ENCODE measurements at regions not wholly inside any gene's neighbourhood (a gene's known extent, or its start where the extent isn't known, plus 50 kb on each side); places are given as distances from the start of the nearest gene placed in this dataset.

DNA sequence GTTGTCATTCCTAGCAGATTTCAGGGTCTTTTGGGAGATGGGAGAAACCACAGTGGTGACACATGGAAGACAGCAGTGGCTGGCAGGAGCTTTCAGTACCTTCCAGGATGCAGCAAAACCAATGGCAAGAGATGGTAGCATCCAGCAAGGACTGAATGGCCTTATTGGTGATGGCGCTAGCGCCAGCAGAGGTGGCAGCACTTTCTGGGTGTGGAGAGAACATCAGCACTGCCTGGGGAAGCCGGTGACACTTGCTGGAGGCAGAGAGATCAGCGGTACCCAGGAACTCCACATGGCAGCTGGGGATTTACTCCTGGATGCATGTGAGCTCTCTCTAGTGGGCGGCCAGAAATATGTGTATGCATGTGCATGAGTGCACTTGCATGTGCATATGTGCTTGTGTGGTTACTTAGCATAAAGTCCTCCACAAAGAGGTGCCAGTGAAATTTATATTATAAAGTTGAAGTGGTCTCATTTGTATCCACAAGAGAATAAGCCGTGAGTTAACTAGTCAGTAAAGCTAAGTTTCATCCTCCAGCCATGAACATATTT lies 364.7 kb downstream of the LMX1A start:
- Mint-ChIP-seq H3K9me3 (peaks cover 5 to 13% of the 10 kb centered on the region in 2 donors), H3K36me3 (peaks cover 0 to 5% of the 10 kb centered on the region in 2 donors), H3K27ac (no peak overlapping the region)
- DNase-seq (ENCODE audit: low spot score in 2 of 2) (no peak), ATAC-seq (no peak)

GRCh38 chr1:164983023-164983650 lies 373.4 kb downstream of the LMX1A start:
- H3K9me3 Mint-ChIP-seq, result peaks cover 5% of the 10 kb centered on the region in 2 donors
- DNase-seq (ENCODE audit: low spot score in 2 of 2), result no peak
- H3K36me3 Mint-ChIP-seq, result no peaks in the 10 kb centered on the region
- no peak for ATAC-seq
- no peak overlapping the region for H3K27ac Mint-ChIP-seq

- Mint-ChIP-seq H3K36me3 (no peaks in the 10 kb centered on the region), H3K9me3 (peaks cover 5% of the 10 kb centered on the region in 2 donors), H3K27ac (no peak overlapping the region)
- ATAC-seq (no peak), DNase-seq (ENCODE audit: low spot score in 2 of 2) (no peak)
Measured at GRCh38 chr1:164982545-164982944, 374.0 kb downstream of the LMX1A start.

- Mint-ChIP-seq H3K36me3 (no peaks in the 10 kb centered on the region), H3K9me3 (peaks cover 4 to 12% of the 10 kb centered on the region in 2 donors), H3K27ac (no peak overlapping the region)
- no peak for ATAC-seq
- DNase-seq (ENCODE audit: low spot score in 2 of 2), result no peak
Measured at GRCh38 chr1:164977561-164977960, 379.0 kb downstream of the LMX1A start.

DNA sequence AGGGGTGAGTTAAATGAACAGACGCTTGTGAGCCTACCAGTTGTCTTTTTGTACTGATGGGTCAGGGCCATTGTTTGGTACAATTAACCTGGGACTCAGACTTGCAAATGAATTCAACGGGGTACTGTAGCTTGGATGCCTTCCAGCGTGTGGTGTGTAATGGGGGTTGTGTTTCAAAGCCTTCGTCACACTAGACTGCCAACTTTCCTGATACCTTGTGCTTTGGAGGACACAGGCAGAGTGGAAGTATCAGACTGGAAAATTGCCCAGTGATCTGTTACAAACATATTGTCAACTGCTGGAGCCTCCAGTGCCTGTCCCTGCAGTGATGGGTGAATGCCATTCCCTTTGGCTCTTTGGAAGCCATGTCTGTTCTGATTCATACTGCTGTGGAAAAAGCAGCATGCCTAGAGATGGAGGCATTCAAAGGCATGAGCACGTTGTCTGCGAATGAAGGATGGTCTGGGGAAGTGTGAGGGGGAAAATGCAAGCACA lies 384.5 kb downstream of the LMX1A start:
- ATAC-seq (no peak), DNase-seq (ENCODE audit: low spot score in 2 of 2) (no peak)
- Mint-ChIP-seq H3K36me3 (no peaks in the 10 kb centered on the region), H3K27ac (no peak overlapping the region), H3K9me3 (peaks cover 10 to 13% of the 10 kb centered on the region in 2 donors)

- no peak for DNase-seq (ENCODE audit: low spot score in 2 of 2)
- no peak for ATAC-seq
- no peak overlapping the region for H3K27ac Mint-ChIP-seq
- no peaks in the 10 kb centered on the region for H3K36me3 Mint-ChIP-seq
- peaks cover 5 to 14% of the 10 kb centered on the region in 2 donors for H3K9me3 Mint-ChIP-seq
Measured at GRCh38 chr1:164971391-164971790, 385.1 kb downstream of the LMX1A start.

- H3K36me3 Mint-ChIP-seq, result no peaks in the 10 kb centered on the region
- H3K9me3 Mint-ChIP-seq, result peaks cover 5 to 15% of the 10 kb centered on the region in 2 donors
- ATAC-seq, result no peak
- DNase-seq (ENCODE audit: low spot score in 2 of 2), result no peak
- H3K27ac Mint-ChIP-seq, result no peak overlapping the region
Measured at GRCh38 chr1:164969253-164969652, 387.3 kb downstream of the LMX1A start.

- no peak for DNase-seq (ENCODE audit: low spot score in 2 of 2)
- peaks cover 13 to 25% of the 10 kb centered on the region in 2 donors for H3K9me3 Mint-ChIP-seq
- no peaks in the 10 kb centered on the region for H3K36me3 Mint-ChIP-seq
- ATAC-seq, result no peak
- no peak overlapping the region for H3K27ac Mint-ChIP-seq
Measured at GRCh38 chr1:164967300-164967699, 389.2 kb downstream of the LMX1A start.

DNA sequence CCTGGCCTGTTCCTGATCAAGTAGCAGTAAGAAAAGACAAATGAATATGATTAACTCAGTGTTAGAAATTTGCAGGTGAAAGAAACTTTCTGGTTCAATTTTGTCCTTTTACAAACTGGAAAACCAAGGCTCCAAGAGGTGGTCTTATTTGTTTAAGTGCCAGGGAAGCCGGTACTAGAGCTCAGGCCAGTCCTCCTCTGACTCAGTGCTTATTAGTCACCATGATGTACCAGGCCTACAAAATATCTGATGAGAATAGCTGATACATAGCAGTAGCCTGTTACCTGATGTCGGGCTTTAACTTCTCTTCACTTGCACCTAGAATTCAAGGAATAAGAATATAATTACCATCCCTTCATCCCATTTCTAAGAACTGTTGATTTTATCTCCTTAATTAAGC lies 394.8 kb downstream of the LMX1A start:
- peaks cover 18 to 26% of the 10 kb centered on the region in 2 donors for H3K9me3 Mint-ChIP-seq
- ATAC-seq, result no peak
- H3K27ac Mint-ChIP-seq, result no peak overlapping the region
- no peaks in the 10 kb centered on the region for H3K36me3 Mint-ChIP-seq
- DNase-seq (ENCODE audit: low spot score in 2 of 2), result no peak

DNA sequence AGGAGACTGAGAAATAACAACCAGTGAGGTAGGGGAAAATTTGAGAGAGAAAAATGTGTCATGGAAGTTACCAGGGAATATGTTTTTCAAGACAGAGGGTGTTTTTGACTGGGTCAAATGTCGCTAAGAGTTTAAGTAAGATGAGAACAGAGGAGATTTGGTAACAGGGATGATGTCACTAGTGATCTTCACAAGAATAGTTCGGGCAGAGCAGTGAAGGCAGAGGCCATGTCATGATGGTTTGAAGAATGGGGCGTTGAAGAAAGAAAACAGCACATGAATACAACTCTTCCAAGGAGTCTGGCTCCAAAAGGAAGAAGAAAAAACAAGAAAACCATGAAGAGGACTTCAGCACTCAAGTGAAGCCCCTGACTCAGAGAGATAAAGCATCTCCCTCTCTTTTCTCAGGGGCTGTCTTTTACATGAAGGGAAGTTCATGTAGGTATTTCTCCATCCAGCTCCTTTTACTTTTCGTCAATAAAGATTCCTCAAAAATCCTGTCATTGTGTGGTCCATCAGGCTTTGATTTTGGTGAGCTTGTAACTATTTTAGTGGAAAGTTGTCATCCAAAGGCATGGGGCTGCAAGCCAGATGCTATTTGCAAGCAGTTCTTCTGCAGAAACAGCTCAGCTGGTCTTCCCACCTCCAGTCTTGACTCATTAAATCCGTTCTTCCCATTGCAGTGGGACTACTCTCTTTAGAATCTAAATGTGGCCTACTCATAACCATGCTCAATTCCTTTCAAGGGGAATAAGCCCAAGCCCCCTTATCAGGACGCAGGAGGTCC lies 397.3 kb downstream of the LMX1A start:
- Mint-ChIP-seq H3K27ac (no peak overlapping the region), H3K36me3 (no peaks in the 10 kb centered on the region), H3K9me3 (peaks cover 18 to 22% of the 10 kb centered on the region in 2 donors)
- DNase-seq (ENCODE audit: low spot score in 2 of 2) (no peak), ATAC-seq (no peak)

GRCh38 chr1:164953815-164954214 lies 394.8 kb downstream of the PBX1 start:
- Mint-ChIP-seq H3K36me3 (peaks cover 0 to 10% of the 10 kb centered on the region in 2 donors), H3K27ac (no peak overlapping the region), H3K9me3 (peaks cover 4 to 6% of the 10 kb centered on the region in 2 donors)
- ATAC-seq, result no peak
- DNase-seq (ENCODE audit: low spot score in 2 of 2), result no peak

DNA sequence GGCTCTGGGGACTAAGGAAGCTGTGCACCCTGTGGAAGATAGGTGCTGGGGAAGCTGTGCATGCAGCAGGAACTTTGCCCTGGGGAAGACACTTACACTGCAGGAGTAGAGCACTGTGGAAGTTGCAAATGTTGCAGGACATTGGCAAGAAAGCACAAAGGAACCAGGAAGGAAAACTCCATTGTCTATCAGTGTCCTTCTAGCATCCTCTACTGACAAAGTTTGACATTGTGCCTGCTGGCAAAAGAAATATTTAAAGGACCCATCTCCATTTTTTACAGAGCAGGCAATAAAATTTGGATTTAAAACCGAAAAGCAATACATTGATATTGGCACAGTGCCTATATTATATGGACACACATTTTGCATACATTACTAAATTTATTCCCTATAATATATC lies 394.1 kb downstream of the PBX1 start:
- Mint-ChIP-seq H3K9me3 (peaks cover 10 to 11% of the 10 kb centered on the region in 2 donors), H3K36me3 (peaks cover 0 to 17% of the 10 kb centered on the region in 2 donors), H3K27ac (no peak overlapping the region)
- no peak for DNase-seq (ENCODE audit: low spot score in 2 of 2)
- no peak for ATAC-seq

GRCh38 chr1:164951508-164951907 lies 392.5 kb downstream of the PBX1 start:
- H3K27ac Mint-ChIP-seq, result no peak overlapping the region
- no peak for ATAC-seq
- H3K36me3 Mint-ChIP-seq, result peaks cover 0 to 22% of the 10 kb centered on the region in 2 donors
- DNase-seq (ENCODE audit: low spot score in 2 of 2), result no peak
- peaks cover 10 to 22% of the 10 kb centered on the region in 2 donors for H3K9me3 Mint-ChIP-seq

DNA sequence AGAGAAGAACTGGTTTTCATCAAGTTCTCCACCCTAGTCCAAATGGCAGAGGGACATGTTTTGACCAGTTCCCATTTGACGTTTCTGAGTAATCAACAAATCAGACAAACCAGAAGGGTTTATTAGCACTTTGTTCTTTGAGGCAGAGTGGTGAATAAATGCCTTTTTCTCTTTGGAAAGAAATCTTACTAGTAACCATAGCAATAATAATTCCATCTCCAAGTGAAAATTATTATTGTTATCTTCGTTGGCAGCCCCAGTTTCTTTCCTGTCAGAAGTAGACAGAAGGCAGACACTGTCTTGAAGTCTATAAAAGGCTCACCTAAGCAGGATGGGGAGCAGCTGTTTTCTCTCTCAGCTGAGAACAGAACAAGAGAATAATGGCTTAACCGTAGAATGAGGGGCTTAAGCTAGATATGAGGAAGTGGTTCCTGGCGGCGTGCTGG lies 391.6 kb downstream of the PBX1 start:
- ATAC-seq (no peak), DNase-seq (ENCODE audit: low spot score in 2 of 2) (no peak)
- H3K36me3 Mint-ChIP-seq, result peaks cover 0 to 22% of the 10 kb centered on the region in 2 donors
- H3K9me3 Mint-ChIP-seq, result peaks cover 10 to 22% of the 10 kb centered on the region in 2 donors
- H3K27ac Mint-ChIP-seq, result no peak overlapping the region

GRCh38 chr1:164949771-164950471 lies 390.9 kb downstream of the PBX1 start:
- DNase-seq (ENCODE audit: low spot score in 2 of 2) (no peak), ATAC-seq (no peak)
- Mint-ChIP-seq H3K36me3 (peaks cover 0 to 22% of the 10 kb centered on the region in 2 donors), H3K9me3 (peaks cover 10 to 22% of the 10 kb centered on the region in 2 donors), H3K27ac (no peak overlapping the region)

DNA sequence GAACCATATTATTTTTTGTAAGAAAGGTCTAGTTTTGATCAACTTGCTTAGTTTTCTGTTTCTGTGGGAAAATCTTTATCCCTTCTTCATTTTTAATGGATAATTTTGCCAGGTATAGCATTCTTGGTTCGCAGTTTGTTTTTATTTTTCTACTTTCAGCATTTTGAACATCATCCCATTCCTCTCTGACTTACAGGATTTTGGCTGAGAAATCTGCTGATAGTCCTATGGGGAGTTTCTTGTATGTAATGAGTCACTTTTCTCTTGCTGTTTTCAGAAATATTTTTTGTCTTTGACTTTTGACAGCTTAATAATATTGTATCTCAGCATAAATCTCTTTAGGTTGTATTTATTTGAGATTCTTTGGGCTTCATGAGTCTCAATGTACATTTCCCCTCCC lies 389.1 kb downstream of the PBX1 start:
- H3K36me3 Mint-ChIP-seq, result peaks cover 0 to 22% of the 10 kb centered on the region in 2 donors
- DNase-seq (ENCODE audit: low spot score in 2 of 2), result no peak
- H3K9me3 Mint-ChIP-seq, result peaks cover 10 to 34% of the 10 kb centered on the region in 2 donors
- ATAC-seq, result no peak
- H3K27ac Mint-ChIP-seq, result no peak overlapping the region

- no peak for ATAC-seq
- H3K36me3 Mint-ChIP-seq, result no peaks in the 10 kb centered on the region
- DNase-seq (ENCODE audit: low spot score in 2 of 2), result no peak
- peaks cover 5 to 9% of the 10 kb centered on the region in 2 donors for H3K9me3 Mint-ChIP-seq
- no peak overlapping the region for H3K27ac Mint-ChIP-seq
Measured at GRCh38 chr1:164937291-164937690, 378.3 kb downstream of the PBX1 start.

Data from activated naive CD4-positive, alpha-beta T cell treated with anti-CD3 and anti-CD28 coated beads, Interleukin-2, amount 50 U/mL, for 72 hours (primary cell).